SU-DHL-6 (cell line): ENCODE measurements at regions not wholly inside any gene's neighbourhood (a gene's known extent, or its start where the extent isn't known, plus 50 kb on each side); places are given as distances from the start of the nearest gene placed in this dataset.

Experiments
- EZH2phosphoT487 ChIP-seq: fragments of 200-600 bp; sonication (generic), shearing (Covaris generic); conservative IDR thresholded peaks from 2 replicates; pipeline ENCODE4 v1.6.1; 2018; ENCODE audit warnings: mild to moderate bottlenecking, antibody characterized with exemption, low read length, moderate library complexity, mixed read lengths
- TF ChIP-seq, protein P1 (sequence below): fragments of 200-600 bp; sonication (generic); IDR thresholded peaks from one replicate; pipeline ENCODE4 v1.5.1; 2017; ENCODE audit warnings: antibody characterized with exemption, mild to moderate bottlenecking, low read length, moderate library complexity; ENCODE audit not compliant: insufficient read depth, poor library complexity, severe bottlenecking

DNA sequence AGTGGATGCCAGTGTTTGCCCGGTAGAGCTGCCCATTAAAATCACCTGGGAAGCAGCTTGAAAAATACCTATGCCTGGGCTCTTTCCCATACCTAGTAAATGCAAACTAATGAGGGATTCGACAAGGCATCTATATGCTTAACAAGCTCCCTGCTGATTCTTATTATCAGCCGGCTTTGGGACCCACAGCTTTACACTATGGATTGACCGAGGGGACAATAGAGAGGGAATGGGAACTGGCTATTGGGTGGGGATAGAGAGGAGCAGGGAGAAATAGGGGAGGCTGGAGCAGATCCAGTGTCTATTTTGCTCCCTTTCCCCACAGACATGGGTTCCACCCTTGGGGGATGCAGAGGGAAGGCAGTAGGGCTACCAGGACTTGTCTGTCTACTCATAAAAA lies 103.1 kb upstream of the TEX13D start:
- TF ChIP-seq EZH2phosphoT487, result no peak
- TF ChIP-seq, protein P1, sequence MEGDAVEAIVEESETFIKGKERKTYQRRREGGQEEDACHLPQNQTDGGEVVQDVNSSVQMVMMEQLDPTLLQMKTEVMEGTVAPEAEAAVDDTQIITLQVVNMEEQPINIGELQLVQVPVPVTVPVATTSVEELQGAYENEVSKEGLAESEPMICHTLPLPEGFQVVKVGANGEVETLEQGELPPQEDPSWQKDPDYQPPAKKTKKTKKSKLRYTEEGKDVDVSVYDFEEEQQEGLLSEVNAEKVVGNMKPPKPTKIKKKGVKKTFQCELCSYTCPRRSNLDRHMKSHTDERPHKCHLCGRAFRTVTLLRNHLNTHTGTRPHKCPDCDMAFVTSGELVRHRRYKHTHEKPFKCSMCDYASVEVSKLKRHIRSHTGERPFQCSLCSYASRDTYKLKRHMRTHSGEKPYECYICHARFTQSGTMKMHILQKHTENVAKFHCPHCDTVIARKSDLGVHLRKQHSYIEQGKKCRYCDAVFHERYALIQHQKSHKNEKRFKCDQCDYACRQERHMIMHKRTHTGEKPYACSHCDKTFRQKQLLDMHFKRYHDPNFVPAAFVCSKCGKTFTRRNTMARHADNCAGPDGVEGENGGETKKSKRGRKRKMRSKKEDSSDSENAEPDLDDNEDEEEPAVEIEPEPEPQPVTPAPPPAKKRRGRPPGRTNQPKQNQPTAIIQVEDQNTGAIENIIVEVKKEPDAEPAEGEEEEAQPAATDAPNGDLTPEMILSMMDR, result no peak
